ENCODE measurements at regions not wholly inside any gene's neighbourhood (a gene's known extent, or its start where the extent isn't known, plus 50 kb on each side); places are given as distances from the start of the nearest gene placed in this dataset.
"Not testable (repeated sequence)": the region's sequence is repeated elsewhere in the genome, so short reads cannot be mapped to it uniquely, and the experiment has no call there.

- DNase-seq (ENCODE audit: low read depth): no peak
Measured at GRCh38 chr10:4230036-4230435, 445.0 kb upstream of the KLF6 start.

GRCh38 chr10:4229106-4229505 lies 444.1 kb upstream of the KLF6 start:
- no peak for DNase-seq (ENCODE audit: low read depth)

- no peak for DNase-seq (ENCODE audit: low read depth)
Measured at GRCh38 chr10:4227586-4227985, 442.6 kb upstream of the KLF6 start.

GRCh38 chr10:4226941-4227540 lies 442.0 kb upstream of the KLF6 start:
- no peak for DNase-seq (ENCODE audit: low read depth)

- no peak for DNase-seq (ENCODE audit: low read depth)
Measured at GRCh38 chr10:4224178-4224577, 439.2 kb upstream of the KLF6 start.

GRCh38 chr10:4221310-4221709 lies 436.3 kb upstream of the KLF6 start:
- not testable (repeated sequence) for DNase-seq (ENCODE audit: low read depth)

GRCh38 chr10:4219901-4220300 lies 434.9 kb upstream of the KLF6 start:
- no peak for DNase-seq (ENCODE audit: low read depth)

- no peak for DNase-seq (ENCODE audit: low read depth)
Measured at GRCh38 chr10:4217653-4218052, 432.6 kb upstream of the KLF6 start.

GRCh38 chr10:4217187-4217586 lies 432.2 kb upstream of the KLF6 start:
- no peak for DNase-seq (ENCODE audit: low read depth)

- DNase-seq (ENCODE audit: low read depth): no peak
Measured at GRCh38 chr10:4216726-4217125, 431.7 kb upstream of the KLF6 start.

- DNase-seq (ENCODE audit: low read depth): no peak
Measured at GRCh38 chr10:4215963-4216575, 431.1 kb upstream of the KLF6 start.

- DNase-seq (ENCODE audit: low read depth): no peak
Measured at GRCh38 chr10:4215485-4215884, 430.5 kb upstream of the KLF6 start.

GRCh38 chr10:4214908-4215307 lies 429.9 kb upstream of the KLF6 start:
- no peak for DNase-seq (ENCODE audit: low read depth)

GRCh38 chr10:4213441-4213840 lies 428.4 kb upstream of the KLF6 start:
- DNase-seq (ENCODE audit: low read depth): no peak

- DNase-seq (ENCODE audit: low read depth): no peak
Measured at GRCh38 chr10:4212111-4212630, 427.2 kb upstream of the KLF6 start.

GRCh38 chr10:4208499-4208898 lies 423.5 kb upstream of the KLF6 start:
- DNase-seq (ENCODE audit: low read depth): no peak

- no peak for DNase-seq (ENCODE audit: low read depth)
Measured at GRCh38 chr10:4205113-4205512, 420.1 kb upstream of the KLF6 start.

- no peak for DNase-seq (ENCODE audit: low read depth)
Measured at GRCh38 chr10:4202938-4203337, 417.9 kb upstream of the KLF6 start.

GRCh38 chr10:4201866-4202825 lies 417.1 kb upstream of the KLF6 start:
- no peak for DNase-seq (ENCODE audit: low read depth)

GRCh38 chr10:4199196-4199595 lies 414.2 kb upstream of the KLF6 start:
- DNase-seq (ENCODE audit: low read depth): no peak

- DNase-seq (ENCODE audit: low read depth): no peak
Measured at GRCh38 chr10:4198216-4198615, 413.2 kb upstream of the KLF6 start.

GRCh38 chr10:4197676-4198075 lies 412.7 kb upstream of the KLF6 start:
- no peak for DNase-seq (ENCODE audit: low read depth)

Measured in activated T-cell treated with anti-CD3 and anti-CD28 coated beads for 48 hours (primary cell).